Stomach (tissue), 8 donors: ENCODE measurements at regions not wholly inside any gene's neighbourhood (a gene's known extent, or its start where the extent isn't known, plus 50 kb on each side); places are given as distances from the start of the nearest gene placed in this dataset.
"Not testable (repeated sequence)": the region's sequence is repeated elsewhere in the genome, so short reads cannot be mapped to it uniquely, and the experiment has no call there.

ENCODE experiments used
- DNase-seq, 2 donors: peaks; one replicate each; pipeline versions ENCODE4 v3.0.0 to v3.0.0-alpha.2; 2013 to 2019
- H3K27ac ChIP-seq, 5 donors: fragments of 200-600 bp in 4 of 5; sonication (generic) in 4 of 5; one replicate each; pipeline ENCODE4 v1.5.1; 2013 to 2019; ENCODE audit warnings: mild to moderate bottlenecking in 1 of 5, moderate library complexity in 1 of 5
- H3K27me3 ChIP-seq, 3 donors: fragments of 200-600 bp; sonication (generic); one replicate each; pipeline ENCODE4 v1.5.1; 2017 to 2019; ENCODE audit warnings: mixed run types in 1 of 3
- H3K36me3 ChIP-seq, 4 donors: fragments of 200-600 bp; sonication (generic); 1 replicate in 3 of 4; 2 replicates in 1 of 4; pipeline ENCODE4 v1.5.1; 2016 to 2019
- H3K4me1 ChIP-seq, 4 donors: fragments of 200-600 bp; sonication (generic); one replicate each; pipeline ENCODE4 v1.5.1; 2016 to 2019
- H3K4me3 ChIP-seq, 4 donors: fragments of 200-600 bp; sonication (generic) in 3 of 4; one replicate each; pipeline ENCODE4 v1.5.1; 2016 to 2019; ENCODE audit warnings: mild to moderate bottlenecking in 1 of 4
- H3K9me3 ChIP-seq, 4 donors: fragments of 200-600 bp; sonication (generic); one replicate each; pipeline ENCODE4 v1.5.1; 2016 to 2019
- EP300 ChIP-seq: sonication (generic); formaldehyde crosslinking; IDR thresholded peaks from one replicate; pipeline ENCODE4 v1.6.1; 2017; ENCODE audit warnings: antibody characterized with exemption
- POLR2A ChIP-seq, 4 donors: fragments of 450-650 bp; IDR thresholded peaks; one replicate each; pipeline ENCODE4 v1.6.1; 2016; ENCODE audit warnings: antibody characterized with exemption in 4 of 4, control low read depth in 2 of 4, mild to moderate bottlenecking in 1 of 4, moderate library complexity in 1 of 4
- POLR2AphosphoS5 ChIP-seq, 3 donors: sonication (generic); formaldehyde crosslinking; IDR thresholded peaks; one replicate each; pipeline ENCODE4 v1.6.1; 2016; ENCODE audit warnings: antibody characterized with exemption in 3 of 3
- WGBS, 5 donors: extraction: QIAGEN DNeasy Blood & Tissue Kit in 3 of 5; methylation state at CpG; one replicate each; pipeline versions ENCODE4 v1.1.5 to v1.1.7; 2013 to 2018; 5-methylcytosine and 5-hydroxymethylcytosine counted together
- intact Hi-C: fragments of 100-400 bp; cut with DNase I; formaldehyde crosslinking; loops from one replicate; pipeline ENCODE4 v1.15.1; 2023; ENCODE audit warnings: low total_unique reads
- TF ChIP-seq, protein P1 (sequence below), 7 experiments: fragments of 450-650 bp in 4 of 7; fragments of 200-600 bp in 3 of 7; sonication (generic) in 3 of 7; IDR thresholded peaks; one replicate each; pipeline ENCODE4 v1.5.1; 2016 to 2019; ENCODE audit warnings: antibody characterized with exemption in 7 of 7, control low read depth in 2 of 7, mild to moderate bottlenecking in 1 of 7
- donor health status: healthy with polysubstance abuse.
- donor health status: Bipolar disorder and iron deficiency.
- donor health status: healthy.

DNA sequence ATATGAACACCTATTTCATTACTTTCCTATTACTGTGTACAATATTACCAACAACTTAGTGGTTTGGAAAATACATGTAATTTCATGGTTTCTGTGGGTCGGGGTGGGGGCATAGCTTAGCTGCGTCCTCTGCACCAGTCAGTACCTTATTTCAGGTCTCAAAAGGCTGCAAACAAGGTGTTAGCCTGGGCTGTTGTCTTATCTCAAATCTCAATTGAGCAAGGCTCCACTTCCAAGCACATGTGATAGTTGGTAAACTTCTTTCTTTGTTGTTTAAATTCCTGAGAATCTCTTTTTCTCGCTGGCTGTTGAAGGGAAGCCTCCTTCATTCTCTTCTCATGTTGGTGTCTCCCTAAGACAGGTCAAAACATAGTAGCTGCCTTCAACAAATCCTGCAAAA lies 485.4 kb downstream of the AMY1C start:
- Histone ChIP-seq H3K27ac (no peak overlapping the region), H3K36me3 (no peaks in the 10 kb centered on the region), H3K4me1 (no peaks in the 10 kb centered on the region), H3K4me3 (no peak overlapping the region), H3K9me3 (no peaks in the 10 kb centered on the region), H3K27me3 (no peaks in the 10 kb centered on the region)
- intact Hi-C loops = no loop called here
- no peak for TF ChIP-seq POLR2AphosphoS5 (IDR thresholded peaks at IDR 0.05)
- no peak for TF ChIP-seq POLR2A (IDR thresholded peaks at IDR 0.05)
- no peak for TF ChIP-seq EP300
- DNase-seq = no peak
- WGBS, 5 donors = 21 to 36% (median 27%) methylated on average over 3 of the region's 3 CpGs

DNA sequence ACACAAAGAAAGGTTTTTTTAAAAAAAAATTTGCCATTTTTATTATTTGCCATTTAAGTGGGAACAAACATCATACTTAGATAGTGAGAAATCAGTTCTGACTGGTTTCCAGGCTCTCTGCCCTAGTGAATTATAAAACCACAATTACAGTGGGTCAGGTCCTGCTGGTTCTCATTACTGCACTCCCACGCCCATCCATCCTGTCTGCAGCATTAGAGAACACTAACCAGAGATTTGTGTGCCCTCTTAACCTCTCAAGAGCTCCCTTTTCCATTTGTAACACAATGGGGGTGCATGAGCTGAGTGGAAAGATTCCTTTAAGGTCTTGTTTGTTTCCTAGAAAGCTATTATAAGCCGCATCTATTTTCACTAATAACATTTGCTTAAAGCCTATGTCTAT lies 489.3 kb downstream of the AMY1C start:
- Histone ChIP-seq H3K4me1 (no peaks in the 10 kb centered on the region), H3K27me3 (no peaks in the 10 kb centered on the region), H3K36me3 (no peaks in the 10 kb centered on the region), H3K27ac (no peak overlapping the region), H3K9me3 (no peaks in the 10 kb centered on the region), H3K4me3 (no peak overlapping the region)
- 31 to 36% (median 33%) methylated on average over 2 of the region's 2 CpGs for WGBS, 5 donors
- DNase-seq = peak in 1 of 2 donors; percentile 13
- intact Hi-C loops = no loop called here
- no peak for TF ChIP-seq POLR2AphosphoS5 (IDR thresholded peaks at IDR 0.05)
- TF ChIP-seq POLR2A (IDR thresholded peaks at IDR 0.05) = no peak
- no peak for TF ChIP-seq EP300
- TF ChIP-seq, protein P1, sequence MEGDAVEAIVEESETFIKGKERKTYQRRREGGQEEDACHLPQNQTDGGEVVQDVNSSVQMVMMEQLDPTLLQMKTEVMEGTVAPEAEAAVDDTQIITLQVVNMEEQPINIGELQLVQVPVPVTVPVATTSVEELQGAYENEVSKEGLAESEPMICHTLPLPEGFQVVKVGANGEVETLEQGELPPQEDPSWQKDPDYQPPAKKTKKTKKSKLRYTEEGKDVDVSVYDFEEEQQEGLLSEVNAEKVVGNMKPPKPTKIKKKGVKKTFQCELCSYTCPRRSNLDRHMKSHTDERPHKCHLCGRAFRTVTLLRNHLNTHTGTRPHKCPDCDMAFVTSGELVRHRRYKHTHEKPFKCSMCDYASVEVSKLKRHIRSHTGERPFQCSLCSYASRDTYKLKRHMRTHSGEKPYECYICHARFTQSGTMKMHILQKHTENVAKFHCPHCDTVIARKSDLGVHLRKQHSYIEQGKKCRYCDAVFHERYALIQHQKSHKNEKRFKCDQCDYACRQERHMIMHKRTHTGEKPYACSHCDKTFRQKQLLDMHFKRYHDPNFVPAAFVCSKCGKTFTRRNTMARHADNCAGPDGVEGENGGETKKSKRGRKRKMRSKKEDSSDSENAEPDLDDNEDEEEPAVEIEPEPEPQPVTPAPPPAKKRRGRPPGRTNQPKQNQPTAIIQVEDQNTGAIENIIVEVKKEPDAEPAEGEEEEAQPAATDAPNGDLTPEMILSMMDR (IDR thresholded peaks at IDR 0.05) = no peak

DNA sequence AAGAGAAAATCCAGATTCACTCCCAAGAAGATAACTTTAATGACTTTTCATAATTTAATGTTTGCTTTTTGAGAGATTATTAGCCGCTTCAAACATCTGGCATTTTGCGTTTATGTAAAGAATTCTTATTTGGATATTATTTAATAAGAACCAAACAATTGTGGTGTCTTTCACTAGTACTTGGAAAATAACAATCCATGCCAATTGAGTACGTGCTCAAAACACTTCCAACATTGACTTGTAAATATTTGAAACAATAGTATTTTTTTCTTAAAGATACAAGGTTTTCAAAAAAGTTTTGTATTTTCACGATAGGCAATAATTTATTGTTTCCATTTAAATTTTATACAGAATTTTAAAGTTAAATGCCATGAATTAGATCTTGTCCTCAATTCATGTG lies 498.7 kb downstream of the AMY1C start:
- Histone ChIP-seq H3K9me3 (no peaks in the 10 kb centered on the region), H3K27ac (no peak overlapping the region), H3K27me3 (no peaks in the 10 kb centered on the region), H3K4me1 (no peaks in the 10 kb centered on the region), H3K4me3 (no peak overlapping the region), H3K36me3 (no peaks in the 10 kb centered on the region)
- no peak for TF ChIP-seq EP300
- TF ChIP-seq, protein P1 (IDR thresholded peaks at IDR 0.05) = no peak
- TF ChIP-seq POLR2A (IDR thresholded peaks at IDR 0.05) = no peak
- no peak for TF ChIP-seq POLR2AphosphoS5 (IDR thresholded peaks at IDR 0.05)
- 58 to 74% (median 60%) methylated on average over 4 of the region's 4 CpGs for WGBS, 5 donors
- no peak for DNase-seq
- intact Hi-C loops = no loop called here

DNA sequence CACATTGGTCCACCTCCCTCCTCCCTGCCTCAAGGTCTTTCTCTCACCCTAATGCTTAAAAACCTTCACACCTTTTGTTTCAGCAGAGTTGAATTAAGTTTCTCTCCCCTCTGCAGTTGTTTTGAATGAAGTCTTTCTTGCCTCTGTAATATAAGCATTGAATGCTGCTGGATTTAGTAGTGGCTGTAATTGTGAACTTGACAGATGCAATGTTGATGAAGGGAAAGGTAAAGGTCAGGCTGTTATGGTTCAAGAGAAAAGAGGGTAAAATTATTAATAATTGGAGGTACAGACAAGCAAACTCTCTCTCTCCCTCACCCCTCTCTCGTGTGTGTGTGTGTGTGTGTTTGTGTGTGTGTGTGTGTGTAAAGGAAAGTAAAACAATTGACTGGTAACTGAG lies 509.8 kb downstream of the AMY1C start:
- H3K27me3 ChIP-seq = no peaks in the 10 kb centered on the region
- H3K36me3 ChIP-seq = no peaks in the 10 kb centered on the region
- TF ChIP-seq, protein P1 (IDR thresholded peaks at IDR 0.05) = no peak
- no peak for TF ChIP-seq POLR2A (IDR thresholded peaks at IDR 0.05)
- no peak for TF ChIP-seq EP300
- TF ChIP-seq POLR2AphosphoS5 (IDR thresholded peaks at IDR 0.05) = no peak
- WGBS, 5 donors = 0 to 9% (median 6%) methylated on average over 1 of the region's 1 CpG
- H3K4me3 ChIP-seq = no peak overlapping the region
- H3K4me1 ChIP-seq = no peaks in the 10 kb centered on the region
- H3K9me3 ChIP-seq = peaks cover 0 to 4% (median 0%) of the 10 kb centered on the region in 4 donors
- intact Hi-C loops = no loop called here
- H3K27ac ChIP-seq = no peak overlapping the region
- DNase-seq = no peak

DNA sequence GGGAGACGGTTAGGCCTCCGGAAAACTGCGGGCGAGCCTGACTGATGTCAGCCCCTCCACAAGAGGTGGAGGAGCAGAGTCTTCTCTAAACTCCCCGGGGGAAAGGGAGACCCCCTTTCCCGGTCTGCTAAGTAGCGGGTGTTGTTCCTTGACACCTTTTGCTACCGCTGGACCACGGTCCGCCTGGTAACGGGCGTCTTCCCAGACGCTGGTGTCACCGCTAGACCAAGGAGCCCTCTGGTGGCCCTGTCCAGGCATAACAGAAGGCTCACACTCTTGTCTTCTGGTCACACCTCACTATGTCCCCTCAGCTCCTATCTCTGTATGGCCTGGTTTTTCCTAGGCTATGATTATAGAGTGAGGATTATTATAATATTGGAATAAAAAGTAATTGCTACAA lies 513.4 kb downstream of the AMY1C start:
- H3K4me3 ChIP-seq, intact Hi-C loops, DNase-seq, H3K4me1 ChIP-seq, H3K27ac ChIP-seq, H3K9me3 ChIP-seq, H3K27me3 ChIP-seq, H3K36me3 ChIP-seq: not testable (repeated sequence)
- 77 to 87% (median 86%) methylated on average over 12 to 14 of the region's 14 CpGs for WGBS, 5 donors
